Activated naive CD4-positive, alpha-beta T cell treated with anti-CD3 and anti-CD28 coated beads, Interleukin-2, amount 50 U/mL, for 24 hours (primary cell): ENCODE measurements at regions not wholly inside any gene's neighbourhood (a gene's known extent, or its start where the extent isn't known, plus 50 kb on each side); places are given as distances from the start of the nearest gene placed in this dataset.
"Not testable (repeated sequence)": the region's sequence is repeated elsewhere in the genome, so short reads cannot be mapped to it uniquely, and the experiment has no call there.

Experiments used
- H3K27ac Mint-ChIP-seq: one replicate; pipeline ENCODE4 v1.8.0; 2021; ENCODE audit warnings: mild to moderate bottlenecking, mixed read lengths
- H3K27me3 Mint-ChIP-seq: one replicate; pipeline ENCODE4 v1.8.0; 2021; ENCODE audit warnings: mixed read lengths
- H3K36me3 Mint-ChIP-seq: one replicate; pipeline ENCODE4 v1.8.0; 2021; ENCODE audit warnings: mixed read lengths
- H3K4me1 Mint-ChIP-seq: one replicate; pipeline ENCODE4 v1.8.0; 2021; ENCODE audit warnings: mixed read lengths
- H3K4me3 Mint-ChIP-seq: one replicate; pipeline ENCODE4 v1.8.0; 2021; ENCODE audit warnings: mild to moderate bottlenecking, mixed read lengths
- H3K9me3 Mint-ChIP-seq: one replicate; pipeline ENCODE4 v1.8.0; 2021; ENCODE audit warnings: mixed read lengths

- H3K27ac Mint-ChIP-seq, result no peak overlapping the region
- H3K27me3 Mint-ChIP-seq, result no peaks in the 10 kb centered on the region
- H3K36me3 Mint-ChIP-seq, result no peaks in the 10 kb centered on the region
- no peaks in the 10 kb centered on the region for H3K4me1 Mint-ChIP-seq
- H3K4me3 Mint-ChIP-seq, result no peak overlapping the region
- H3K9me3 Mint-ChIP-seq, result peaks cover 16% of the 10 kb centered on the region
Measured at GRCh38 chr4:124135409-124135813, 577.1 kb downstream of the ANKRD50 start.

- no peak overlapping the region for H3K27ac Mint-ChIP-seq
- no peaks in the 10 kb centered on the region for H3K36me3 Mint-ChIP-seq
- H3K4me1 Mint-ChIP-seq, result no peaks in the 10 kb centered on the region
- H3K4me3 Mint-ChIP-seq, result no peak overlapping the region
- H3K9me3 Mint-ChIP-seq, result peaks cover 8% of the 10 kb centered on the region
- no peaks in the 10 kb centered on the region for H3K27me3 Mint-ChIP-seq
Measured at GRCh38 chr4:124139044-124139443, 573.5 kb downstream of the ANKRD50 start.

DNA sequence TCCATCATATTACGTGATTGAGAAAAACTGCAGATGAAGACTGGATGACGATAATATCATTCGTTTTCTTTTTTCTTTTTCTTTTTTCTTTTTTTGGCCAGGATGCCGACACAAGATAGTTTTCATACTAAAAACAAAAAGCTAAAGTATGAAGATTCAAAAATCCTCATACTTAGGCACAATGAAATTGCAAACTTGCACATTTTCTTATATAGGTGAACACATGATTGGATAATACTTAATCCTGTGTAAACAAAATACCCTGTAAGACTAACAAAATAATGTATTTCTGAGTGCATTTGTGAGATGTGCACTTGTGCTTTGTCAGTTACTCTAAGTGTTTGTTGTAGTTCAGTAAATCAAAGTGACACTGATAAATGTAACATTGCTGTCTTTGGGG is 568.9 kb downstream of the ANKRD50 start:
- Mint-ChIP-seq H3K9me3 (peaks cover 8% of the 10 kb centered on the region), H3K4me1 (no peaks in the 10 kb centered on the region), H3K27me3 (no peaks in the 10 kb centered on the region), H3K36me3 (no peaks in the 10 kb centered on the region), H3K27ac (no peak overlapping the region), H3K4me3 (no peak overlapping the region)

DNA sequence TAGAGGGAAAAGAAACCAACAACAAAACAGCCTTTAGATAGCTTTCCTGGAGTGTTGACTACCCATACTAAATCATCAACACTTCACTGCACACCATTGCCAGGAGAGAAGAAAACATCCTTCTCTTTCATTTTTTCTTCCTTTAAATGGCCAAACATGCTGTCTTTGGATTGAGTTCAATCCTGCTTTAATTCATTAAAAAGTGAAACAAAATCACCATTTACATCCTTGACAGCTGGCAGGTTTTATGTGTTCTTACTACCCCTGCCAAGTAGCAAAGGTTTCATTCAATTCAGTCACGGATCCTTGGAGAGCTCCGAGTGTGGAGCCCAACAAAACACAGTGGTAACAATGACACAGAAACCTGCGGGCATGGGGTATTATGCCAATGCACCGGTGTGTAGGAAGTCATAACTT is 568.3 kb downstream of the ANKRD50 start:
- Mint-ChIP-seq H3K27me3 (no peaks in the 10 kb centered on the region), H3K4me3 (no peak overlapping the region)

DNA sequence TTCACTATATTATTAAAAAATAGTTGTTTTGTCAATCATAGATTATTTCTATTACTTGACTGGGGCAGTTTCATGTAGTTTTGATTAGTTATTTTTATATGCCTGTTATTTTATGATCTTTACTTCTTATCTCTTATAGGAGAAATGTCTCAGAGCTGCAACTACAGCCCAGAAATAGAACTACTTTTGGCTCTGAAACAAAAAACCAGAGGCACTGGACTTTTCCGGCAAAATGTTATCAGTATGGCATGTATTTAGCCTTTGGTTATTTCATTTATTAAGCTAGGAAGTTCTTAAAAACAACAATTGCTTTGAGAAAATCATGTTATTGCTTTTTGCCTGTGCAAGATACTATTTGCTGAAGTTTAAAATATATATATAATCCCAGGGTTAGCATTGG is 566.5 kb downstream of the ANKRD50 start:
- Mint-ChIP-seq H3K27me3 (no peaks in the 10 kb centered on the region), H3K4me1 (no peaks in the 10 kb centered on the region)

More for the DNA sequence above, 568.3 kb downstream of the ANKRD50 start:
- H3K27ac Mint-ChIP-seq, result no peak overlapping the region
- H3K9me3 Mint-ChIP-seq, result peaks cover 8% of the 10 kb centered on the region
- H3K4me1 Mint-ChIP-seq, result no peaks in the 10 kb centered on the region
- H3K36me3 Mint-ChIP-seq, result no peaks in the 10 kb centered on the region

GRCh38 chr4:124151031-124151430 is 561.5 kb downstream of the ANKRD50 start:
- Mint-ChIP-seq H3K27ac (no peak overlapping the region), H3K4me3 (no peak overlapping the region)

More for the DNA sequence above, 566.5 kb downstream of the ANKRD50 start:
- Mint-ChIP-seq H3K4me3 (no peak overlapping the region), H3K9me3 (peaks cover 8% of the 10 kb centered on the region), H3K36me3 (no peaks in the 10 kb centered on the region), H3K27ac (no peak overlapping the region)

DNA sequence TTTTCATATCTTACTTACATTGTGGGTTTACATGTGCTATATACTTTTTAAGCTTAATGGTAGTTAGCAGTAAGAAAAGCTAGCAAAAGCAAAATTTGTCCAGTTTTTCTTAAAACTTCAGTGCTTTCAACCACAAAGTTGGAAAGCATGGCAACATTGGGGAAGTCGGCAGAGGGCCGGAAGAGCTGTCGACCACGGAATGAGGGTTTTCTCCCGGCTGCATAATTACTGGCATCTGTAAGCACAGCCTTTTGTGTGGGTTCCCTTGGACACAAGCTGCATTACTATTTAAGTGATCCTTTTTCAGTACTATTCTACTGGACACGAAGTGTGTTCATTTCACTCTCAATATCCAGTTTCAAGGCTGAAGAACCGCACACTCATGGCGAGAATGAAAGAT is 560.4 kb downstream of the ANKRD50 start:
- Mint-ChIP-seq H3K4me3 (no peak overlapping the region), H3K4me1 (no peaks in the 10 kb centered on the region), H3K27me3 (no peaks in the 10 kb centered on the region), H3K36me3 (no peaks in the 10 kb centered on the region), H3K27ac (no peak overlapping the region), H3K9me3 (no peaks in the 10 kb centered on the region)

More at GRCh38 chr4:124151031-124151430, 561.5 kb downstream of the ANKRD50 start:
- Mint-ChIP-seq H3K27me3 (no peaks in the 10 kb centered on the region), H3K4me1 (no peaks in the 10 kb centered on the region), H3K36me3 (no peaks in the 10 kb centered on the region), H3K9me3 (no peaks in the 10 kb centered on the region)

GRCh38 chr4:124155239-124155638 is 557.3 kb downstream of the ANKRD50 start:
- peaks cover 4% of the 10 kb centered on the region for H3K9me3 Mint-ChIP-seq
- no peak overlapping the region for H3K27ac Mint-ChIP-seq
- no peak overlapping the region for H3K4me3 Mint-ChIP-seq
- H3K4me1 Mint-ChIP-seq, result no peaks in the 10 kb centered on the region
- no peaks in the 10 kb centered on the region for H3K27me3 Mint-ChIP-seq
- H3K36me3 Mint-ChIP-seq, result no peaks in the 10 kb centered on the region

GRCh38 chr4:124157396-124158083 is 555.0 kb downstream of the ANKRD50 start:
- Mint-ChIP-seq H3K27ac (no peak overlapping the region), H3K4me1 (no peaks in the 10 kb centered on the region), H3K27me3 (no peaks in the 10 kb centered on the region), H3K4me3 (no peak overlapping the region), H3K9me3 (peaks cover 4% of the 10 kb centered on the region), H3K36me3 (no peaks in the 10 kb centered on the region)

GRCh38 chr4:124163401-124163800 is 549.1 kb downstream of the ANKRD50 start:
- Mint-ChIP-seq H3K4me3 (no peak overlapping the region), H3K27me3 (no peaks in the 10 kb centered on the region), H3K27ac (no peak overlapping the region), H3K4me1 (no peaks in the 10 kb centered on the region), H3K9me3 (peaks cover 4% of the 10 kb centered on the region), H3K36me3 (no peaks in the 10 kb centered on the region)

DNA sequence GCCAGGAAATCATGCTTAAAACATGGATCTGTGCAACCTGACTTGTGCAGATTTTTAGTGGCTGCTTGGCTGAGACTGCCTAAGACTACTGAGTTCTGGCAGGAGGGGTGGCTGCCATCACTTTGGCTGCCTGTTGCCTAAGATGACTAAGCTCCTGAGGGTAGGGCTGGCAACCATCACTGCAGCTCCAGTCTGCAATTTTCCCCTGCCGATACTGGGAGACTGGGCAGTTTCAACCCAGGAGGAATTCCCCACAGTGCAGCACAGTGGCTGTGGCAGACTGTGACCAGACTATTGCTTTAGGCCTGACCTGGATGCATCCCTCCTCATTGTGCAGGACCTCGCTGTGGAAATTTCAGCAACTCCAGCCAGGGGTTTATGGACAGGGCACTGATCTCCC is 544.9 kb downstream of the ANKRD50 start:
- no peak overlapping the region for H3K4me3 Mint-ChIP-seq
- peaks cover 4% of the 10 kb centered on the region for H3K9me3 Mint-ChIP-seq
- H3K27ac Mint-ChIP-seq, result no peak overlapping the region
- no peaks in the 10 kb centered on the region for H3K4me1 Mint-ChIP-seq
- no peaks in the 10 kb centered on the region for H3K36me3 Mint-ChIP-seq
- H3K27me3 Mint-ChIP-seq, result no peaks in the 10 kb centered on the region

GRCh38 chr4:124169524-124169923 is 543.0 kb downstream of the ANKRD50 start:
- H3K27ac Mint-ChIP-seq, H3K9me3 Mint-ChIP-seq, H3K4me3 Mint-ChIP-seq, H3K4me1 Mint-ChIP-seq, H3K27me3 Mint-ChIP-seq, H3K36me3 Mint-ChIP-seq: not testable (repeated sequence)

- H3K9me3 Mint-ChIP-seq, result peaks cover 4% of the 10 kb centered on the region
- no peak overlapping the region for H3K4me3 Mint-ChIP-seq
- H3K27ac Mint-ChIP-seq, result no peak overlapping the region
- H3K36me3 Mint-ChIP-seq, result no peaks in the 10 kb centered on the region
- no peaks in the 10 kb centered on the region for H3K27me3 Mint-ChIP-seq
- no peaks in the 10 kb centered on the region for H3K4me1 Mint-ChIP-seq
Measured at GRCh38 chr4:124173912-124174311, 538.6 kb downstream of the ANKRD50 start.

DNA sequence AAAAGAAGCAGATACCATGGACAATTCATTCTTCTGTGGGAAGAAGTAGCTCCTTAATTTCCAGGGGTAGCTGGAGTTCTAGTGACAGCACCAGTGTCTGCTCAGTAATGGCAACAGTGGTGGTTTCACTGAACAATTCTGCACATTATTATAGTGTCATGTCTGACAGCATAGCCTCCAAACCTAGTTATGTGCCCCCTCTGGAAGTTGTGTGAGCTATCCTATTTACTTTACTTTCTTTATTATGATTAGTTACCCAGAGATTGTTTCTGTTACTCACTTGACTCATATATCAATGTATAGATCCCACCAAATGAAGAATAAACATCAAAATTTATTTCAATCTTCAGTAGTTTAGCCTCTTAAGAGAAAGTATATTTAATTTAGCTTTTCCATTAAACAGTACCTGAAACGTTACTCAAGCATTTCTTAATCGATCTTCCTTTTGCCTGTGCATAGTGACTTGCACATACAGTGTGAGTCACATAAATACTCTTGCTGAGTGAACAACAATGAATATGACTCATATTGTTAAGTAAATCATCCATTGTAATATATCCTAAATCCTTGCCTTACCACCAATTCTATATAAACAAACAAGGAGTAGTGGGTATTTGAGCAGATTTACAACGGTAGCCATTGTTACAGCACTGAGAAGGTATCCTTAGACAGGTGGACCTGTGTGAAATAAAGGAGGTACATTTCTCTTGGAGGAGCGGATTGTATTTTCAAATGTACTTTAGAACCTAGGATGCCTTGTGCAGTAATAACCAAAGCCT is 534.7 kb downstream of the ANKRD50 start:
- H3K9me3 Mint-ChIP-seq, result no peaks in the 10 kb centered on the region
- H3K36me3 Mint-ChIP-seq, result no peaks in the 10 kb centered on the region
- no peaks in the 10 kb centered on the region for H3K27me3 Mint-ChIP-seq
- H3K4me3 Mint-ChIP-seq, result no peak overlapping the region
- H3K27ac Mint-ChIP-seq, result no peak overlapping the region
- H3K4me1 Mint-ChIP-seq, result no peaks in the 10 kb centered on the region

- H3K4me1 Mint-ChIP-seq, result no peaks in the 10 kb centered on the region
- H3K36me3 Mint-ChIP-seq, result no peaks in the 10 kb centered on the region
- H3K9me3 Mint-ChIP-seq, result no peaks in the 10 kb centered on the region
Measured at GRCh38 chr4:124178449-124179021, 534.0 kb downstream of the ANKRD50 start.

GRCh38 chr4:124179506-124180186 is 532.9 kb downstream of the ANKRD50 start:
- no peaks in the 10 kb centered on the region for H3K4me1 Mint-ChIP-seq
- no peaks in the 10 kb centered on the region for H3K36me3 Mint-ChIP-seq
- no peaks in the 10 kb centered on the region for H3K9me3 Mint-ChIP-seq
- no peaks in the 10 kb centered on the region for H3K27me3 Mint-ChIP-seq
- H3K27ac Mint-ChIP-seq, result no peak overlapping the region
- no peak overlapping the region for H3K4me3 Mint-ChIP-seq

More at GRCh38 chr4:124178449-124179021, 534.0 kb downstream of the ANKRD50 start:
- Mint-ChIP-seq H3K27me3 (no peaks in the 10 kb centered on the region), H3K4me3 (no peak overlapping the region), H3K27ac (no peak overlapping the region)
